Activated B cell treated with CpG ODN at 0.5 μM for 24 hours (primary cell): ENCODE measurements at regions not wholly inside any gene's neighbourhood (a gene's known extent, or its start where the extent isn't known, plus 50 kb on each side); places are given as distances from the start of the nearest gene placed in this dataset.

ENCODE experiments used
- ATAC-seq: fragments of 200-7000 bp; cut with Tn5 transposase; one replicate; pipeline ENCODE4 v1.10.0; 2021; ENCODE audit warnings: low read depth, mild to moderate bottlenecking, moderate library complexity
- CTCF ChIA-PET: fragments of 350-600 bp; sonication (Branson Sonifier 250); formaldehyde crosslinking; loops from one replicate; lab custom pipeline; 2021; ENCODE audit warnings: antibody characterized with exemption; lab: Charles Lee
- POLR2A ChIA-PET: fragments of 350-600 bp; sonication (Branson Sonifier 250); formaldehyde crosslinking; loops from one replicate; lab custom pipeline; 2021; ENCODE audit warnings: antibody characterized with exemption; lab: Charles Lee
- DNase-seq: peaks from one replicate; pipeline ENCODE4 v3.0.0; 2022
- H3K27ac Mint-ChIP-seq: one replicate; pipeline ENCODE4 v1.8.0; 2020; ENCODE audit warnings: mixed read lengths
- H3K27me3 Mint-ChIP-seq: one replicate; pipeline ENCODE4 v1.8.0; 2021; ENCODE audit warnings: mixed read lengths
- H3K36me3 Mint-ChIP-seq: one replicate; pipeline ENCODE4 v1.8.0; 2021; ENCODE audit warnings: low read depth, mixed read lengths
- H3K4me1 Mint-ChIP-seq: one replicate; pipeline ENCODE4 v1.8.0; 2021; ENCODE audit warnings: mixed read lengths
- H3K4me3 Mint-ChIP-seq: one replicate; pipeline ENCODE4 v1.8.0; 2020; ENCODE audit warnings: mild to moderate bottlenecking, mixed read lengths
- H3K9me3 Mint-ChIP-seq: one replicate; pipeline ENCODE4 v1.8.0; 2020; ENCODE audit warnings: mixed read lengths
- CTCF ChIP-seq: fragments of 200-600 bp; IDR thresholded peaks from one replicate; pipeline ENCODE4 v1.8.0; 2022; ENCODE audit warnings: antibody characterized with exemption, mild to moderate bottlenecking
- intact Hi-C: fragments of 100-400 bp; cut with micrococcal nuclease; formaldehyde crosslinking; loops from one replicate; pipeline ENCODE4 v1.15.1; 2024

- Mint-ChIP-seq H3K27ac (no peak overlapping the region), H3K9me3 (no peaks in the 10 kb centered on the region), H3K4me1 (peaks cover 2% of the 10 kb centered on the region), H3K36me3 (no peaks in the 10 kb centered on the region), H3K4me3 (no peak overlapping the region), H3K27me3 (no peaks in the 10 kb centered on the region)
- ATAC-seq (no peak), DNase-seq (no peak)
- ChIA-PET POLR2A (no interaction called here), CTCF (no interaction called here)
- no peak for TF ChIP-seq CTCF
- intact Hi-C loops = no loop called here
Measured at GRCh38 chr7:115496006-115496405, 534.6 kb downstream of the TFEC start.

DNA sequence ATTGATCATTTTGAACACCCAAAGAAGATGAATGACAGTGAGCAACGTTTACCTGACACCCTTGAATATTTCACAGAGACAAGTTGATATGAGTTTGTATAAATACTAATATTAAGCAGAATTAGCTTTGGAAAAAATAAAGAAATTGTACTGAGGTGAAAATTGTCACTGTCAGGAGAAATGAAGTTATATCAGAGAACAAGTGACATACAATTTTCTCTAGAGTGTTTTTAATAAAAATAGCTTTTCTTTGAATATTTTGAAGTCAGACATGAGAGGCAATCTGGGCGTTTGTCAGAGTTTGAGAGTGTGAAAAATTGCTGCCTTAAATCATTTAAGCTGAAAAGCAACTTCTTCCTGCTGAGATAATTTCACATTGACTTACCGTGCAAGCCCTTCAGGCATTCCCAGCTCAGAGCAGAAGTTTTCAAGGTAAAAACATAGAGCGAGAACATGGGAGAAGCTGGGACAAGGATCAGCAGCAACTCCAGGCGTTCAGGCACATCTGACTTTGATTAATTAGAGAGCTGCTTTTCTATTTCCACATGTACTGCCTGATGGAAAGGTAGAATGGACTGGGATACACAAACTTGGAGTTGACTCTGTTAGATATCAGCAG, 535.9 kb downstream of the TFEC start:
- TF ChIP-seq CTCF = no peak
- ChIA-PET POLR2A (no interaction called here), CTCF (no interaction called here)
- Mint-ChIP-seq H3K4me3 (no peak overlapping the region), H3K36me3 (no peaks in the 10 kb centered on the region), H3K27ac (no peak overlapping the region), H3K9me3 (no peaks in the 10 kb centered on the region), H3K27me3 (no peaks in the 10 kb centered on the region), H3K4me1 (peaks cover 2% of the 10 kb centered on the region)
- DNase-seq (no peak), ATAC-seq (no peak)
- intact Hi-C loops = no loop called here

DNA sequence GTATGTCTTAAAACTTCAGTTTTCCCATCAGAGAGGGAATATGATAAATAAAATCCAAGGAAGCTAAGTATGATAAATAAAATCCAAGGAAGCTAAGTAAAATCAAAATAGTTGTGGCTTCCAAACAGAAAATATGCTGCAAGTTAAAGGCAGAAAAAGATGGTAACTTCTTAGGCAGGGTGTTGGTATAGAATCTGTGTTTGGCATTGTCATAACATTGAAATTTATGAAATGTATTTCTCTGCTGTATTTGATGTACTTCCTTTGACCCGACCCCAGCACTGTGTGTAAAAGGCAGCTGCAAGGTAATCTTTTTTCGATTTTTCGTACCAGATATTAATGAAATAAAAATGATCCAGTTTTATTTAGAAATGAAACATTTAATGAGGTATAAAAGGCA, 537.2 kb downstream of the TFEC start:
- Mint-ChIP-seq H3K27me3 (no peaks in the 10 kb centered on the region), H3K27ac (no peak overlapping the region), H3K9me3 (no peaks in the 10 kb centered on the region), H3K4me3 (no peak overlapping the region), H3K4me1 (peaks cover 2% of the 10 kb centered on the region), H3K36me3 (no peaks in the 10 kb centered on the region)
- ATAC-seq (no peak), DNase-seq (no peak)
- POLR2A ChIA-PET = no interaction called here
- CTCF ChIA-PET = interaction anchor here (1.1 kb wide), 1 partner anchor 35 kb away, joined by 4 read pairs; no protein-coding TSS in a partner anchor
- intact Hi-C loops = no loop called here
- no peak for TF ChIP-seq CTCF

GRCh38 chr7:115491744-115492380, 538.7 kb downstream of the TFEC start:
- TF ChIP-seq CTCF = no peak
- ATAC-seq (no peak), DNase-seq (no peak)
- POLR2A ChIA-PET = no interaction called here
- no peak overlapping the region for H3K27ac Mint-ChIP-seq
- peaks cover 2% of the 10 kb centered on the region for H3K4me1 Mint-ChIP-seq
- CTCF ChIA-PET = no interaction called here
- intact Hi-C loops = no loop called here
- no peak overlapping the region for H3K4me3 Mint-ChIP-seq
- H3K27me3 Mint-ChIP-seq = peaks cover 2% of the 10 kb centered on the region
- H3K9me3 Mint-ChIP-seq = no peaks in the 10 kb centered on the region
- no peaks in the 10 kb centered on the region for H3K36me3 Mint-ChIP-seq

DNA sequence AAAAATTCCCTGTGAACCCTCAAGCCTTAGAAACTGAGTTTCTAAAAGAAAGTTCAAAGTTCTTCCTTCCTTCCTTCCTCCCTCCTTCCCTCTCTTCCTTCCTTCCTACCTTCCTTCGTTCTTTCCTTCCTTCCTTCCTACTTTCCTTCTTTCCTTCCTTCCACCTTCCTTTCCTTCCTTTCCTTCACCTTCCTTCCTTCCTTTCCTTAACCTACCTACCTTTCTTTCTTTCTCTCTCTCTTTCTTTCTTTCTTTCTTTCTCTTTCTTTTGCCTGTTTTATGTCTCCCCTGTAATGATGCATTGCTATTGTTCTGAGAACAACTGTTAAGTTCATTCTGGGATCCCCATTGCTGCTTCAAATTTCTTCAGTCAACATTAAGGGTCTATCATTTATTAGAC, 551.1 kb downstream of the TFEC start:
- intact Hi-C loops = no loop called here

More for the DNA sequence above, 551.1 kb downstream of the TFEC start:
- DNase-seq (no peak), ATAC-seq (no peak)
- TF ChIP-seq CTCF = no peak
- Mint-ChIP-seq H3K9me3 (no peaks in the 10 kb centered on the region), H3K36me3 (no peaks in the 10 kb centered on the region), H3K4me1 (peaks cover 10% of the 10 kb centered on the region), H3K27me3 (peaks cover 31% of the 10 kb centered on the region), H3K4me3 (no peak overlapping the region), H3K27ac (no peak overlapping the region)
- ChIA-PET POLR2A (no interaction called here), CTCF (no interaction called here)
